HG02678 (cell line): ENCODE measurements at regions not wholly inside any gene's neighbourhood (a gene's known extent, or its start where the extent isn't known, plus 50 kb on each side); places are given as distances from the start of the nearest gene placed in this dataset.

Experiments
- ATAC-seq: cut with Tn5 transposase; IDR thresholded peaks from one replicate; pipeline ENCODE4 v1.9.1; 2021; ENCODE audit warnings: mild to moderate bottlenecking, moderate library complexity; ENCODE audit not compliant: unreplicated experiment

GRCh38 chr14:44154874-44155273 is 352.2 kb downstream of the FSCB start:
- ATAC-seq: no peak

- ATAC-seq: no peak
Observed at GRCh38 chr14:44154446-44154845, 352.6 kb downstream of the FSCB start.

- no peak for ATAC-seq
Observed at GRCh38 chr14:44151130-44151820, 355.8 kb downstream of the FSCB start.

GRCh38 chr14:44149597-44149996 is 357.5 kb downstream of the FSCB start:
- no peak for ATAC-seq

- no peak for ATAC-seq
Observed at GRCh38 chr14:44142006-44142405, 365.1 kb downstream of the FSCB start.

GRCh38 chr14:44135972-44136371 is 371.1 kb downstream of the FSCB start:
- ATAC-seq: no peak

- no peak for ATAC-seq
Observed at GRCh38 chr14:44131861-44132260, 375.2 kb downstream of the FSCB start.

GRCh38 chr14:44113769-44114730 is 393.0 kb downstream of the FSCB start:
- ATAC-seq: no peak

GRCh38 chr14:44112774-44113460 is 394.2 kb downstream of the FSCB start:
- no peak for ATAC-seq

- ATAC-seq: no peak
Observed at GRCh38 chr14:44109036-44109435, 398.0 kb downstream of the FSCB start.

- ATAC-seq: no peak
Observed at GRCh38 chr14:44108601-44109000, 398.5 kb downstream of the FSCB start.

GRCh38 chr14:44107156-44107555 is 399.9 kb downstream of the FSCB start:
- ATAC-seq: no peak

- no peak for ATAC-seq
Observed at GRCh38 chr14:44099743-44100488, 407.2 kb downstream of the FSCB start.

- no peak for ATAC-seq
Observed at GRCh38 chr14:44081146-44081545, 425.9 kb downstream of the FSCB start.

- no peak for ATAC-seq
Observed at GRCh38 chr14:44070046-44070445, 437.0 kb downstream of the FSCB start.

- no peak for ATAC-seq
Observed at GRCh38 chr14:44053422-44053821, 453.7 kb downstream of the FSCB start.

GRCh38 chr14:44041700-44042099 is 465.4 kb downstream of the FSCB start:
- ATAC-seq: no peak

GRCh38 chr14:44040561-44040960 is 466.5 kb downstream of the FSCB start:
- no peak for ATAC-seq

GRCh38 chr14:44036248-44036647 is 470.8 kb downstream of the FSCB start:
- no peak for ATAC-seq

- no peak for ATAC-seq
Observed at GRCh38 chr14:44035707-44036106, 471.4 kb downstream of the FSCB start.
